Colon (tissue), 2 donors: ENCODE measurements at regions not wholly inside any gene's neighbourhood (a gene's known extent, or its start where the extent isn't known, plus 50 kb on each side); places are given as distances from the start of the nearest gene placed in this dataset.

Source experiments
- FAIRE-seq: peaks from 2 replicates; lab custom pipeline; 2012; peaks lifted over from hg19 to GRCh38; lab: Jason Lieb, UNC
- donor health status: control.
- donor health status: control.

GRCh38 chr10:128713874-128714570 is 587.8 kb upstream of the MKI67 start:
- no peak for FAIRE-seq

GRCh38 chr10:128714644-128715415 is 588.6 kb upstream of the MKI67 start:
- FAIRE-seq, result no peak

GRCh38 chr10:128716181-128716580 is 590.0 kb upstream of the MKI67 start:
- FAIRE-seq, result no peak

- no peak for FAIRE-seq
Measured at GRCh38 chr10:128721963-128722445, 595.8 kb upstream of the MKI67 start.

GRCh38 chr10:128722947-128723346 is 596.7 kb upstream of the MKI67 start:
- no peak for FAIRE-seq

- FAIRE-seq, result no peak
Measured at GRCh38 chr10:128723631-128724205, 597.5 kb upstream of the MKI67 start.

- no peak for FAIRE-seq
Measured at GRCh38 chr10:128725531-128725930, 599.3 kb upstream of the MKI67 start.

- no peak for FAIRE-seq
Measured at GRCh38 chr10:128727114-128727513, 600.9 kb upstream of the MKI67 start.

- no peak for FAIRE-seq
Measured at GRCh38 chr10:128729910-128730420, 603.7 kb upstream of the MKI67 start.

- FAIRE-seq, result no peak
Measured at GRCh38 chr10:128730922-128731321, 604.7 kb upstream of the MKI67 start.

- no peak for FAIRE-seq
Measured at GRCh38 chr10:128734161-128734560, 607.9 kb upstream of the MKI67 start.

GRCh38 chr10:128734734-128735133 is 608.5 kb upstream of the MKI67 start:
- no peak for FAIRE-seq

- no peak for FAIRE-seq
Measured at GRCh38 chr10:128735996-128736395, 609.8 kb upstream of the MKI67 start.

- FAIRE-seq, result no peak
Measured at GRCh38 chr10:128738386-128738915, 612.2 kb upstream of the MKI67 start.

- no peak for FAIRE-seq
Measured at GRCh38 chr10:128739930-128740329, 613.7 kb upstream of the MKI67 start.

GRCh38 chr10:128741180-128741579 is 615.0 kb upstream of the MKI67 start:
- FAIRE-seq, result no peak

- no peak for FAIRE-seq
Measured at GRCh38 chr10:128741680-128742079, 615.5 kb upstream of the MKI67 start.

- FAIRE-seq, result no peak
Measured at GRCh38 chr10:128744092-128744491, 617.9 kb upstream of the MKI67 start.

GRCh38 chr10:128744811-128745305 is 618.6 kb upstream of the MKI67 start:
- FAIRE-seq, result no peak

GRCh38 chr10:128747582-128748346 is 621.5 kb upstream of the MKI67 start:
- FAIRE-seq, result no peak

GRCh38 chr10:128751284-128751683 is 625.1 kb upstream of the MKI67 start:
- FAIRE-seq, result no peak

- no peak for FAIRE-seq
Measured at GRCh38 chr10:128751851-128752250, 625.6 kb upstream of the MKI67 start.
